Breast epithelium (tissue), 4 donors: ENCODE measurements at regions not wholly inside any gene's neighbourhood (a gene's known extent, or its start where the extent isn't known, plus 50 kb on each side); places are given as distances from the start of the nearest gene placed in this dataset.

ENCODE experiments used
- DNase-seq, 2 donors: peaks; one replicate each; pipeline ENCODE4 v3.0.0-alpha.2; 2019; ENCODE audit warnings: low spot score in 2 of 2
- H3K27ac ChIP-seq, 2 donors: fragments of 200-600 bp; sonication (generic) in 1 of 2; one replicate each; pipeline ENCODE4 v1.5.1; 2016 to 2019; ENCODE audit warnings: mild to moderate bottlenecking in 1 of 2
- H3K27me3 ChIP-seq, 2 donors: fragments of 200-600 bp; sonication (generic) in 1 of 2; one replicate each; pipeline versions ENCODE4 v1.5.1 to v1.6.0; 2017 to 2019; ENCODE audit warnings: control low read depth in 1 of 2, mild to moderate bottlenecking in 1 of 2
- H3K36me3 ChIP-seq: fragments of 200-600 bp; one replicate; pipeline ENCODE4 v1.5.1; 2019
- H3K4me1 ChIP-seq, 2 donors: fragments of 200-600 bp; sonication (generic); one replicate each; pipeline ENCODE4 v1.5.1; 2016 to 2019; ENCODE audit warnings: control low read depth in 1 of 2
- H3K4me3 ChIP-seq, 3 donors: fragments of 200-600 bp; sonication (generic); 1 replicate in 2 of 3; 2 replicates in 1 of 3; pipeline ENCODE4 v1.5.1; 2016 to 2019; ENCODE audit warnings: mild to moderate bottlenecking in 3 of 3, moderate library complexity in 2 of 3
- H3K9me3 ChIP-seq, 2 donors: fragments of 200-600 bp; sonication (generic) in 1 of 2; one replicate each; pipeline ENCODE4 v1.5.1; 2016 to 2019; ENCODE audit warnings: control low read depth in 1 of 2
- POLR2A ChIP-seq: fragments of 450-650 bp; IDR thresholded peaks from one replicate; pipeline ENCODE4 v1.6.1; 2016; ENCODE audit warnings: antibody characterized with exemption, mild to moderate bottlenecking, moderate library complexity
- POLR2AphosphoS5 ChIP-seq, 3 donors: sonication (generic); formaldehyde crosslinking; IDR thresholded peaks; one replicate each; pipeline ENCODE4 v1.6.1; 2017; ENCODE audit warnings: antibody characterized with exemption in 3 of 3
- intact Hi-C: fragments of 100-400 bp; cut with DNase I; formaldehyde crosslinking; loops from one replicate; pipeline ENCODE4 v1.15.1; 2023; ENCODE audit warnings: low total_unique reads
- TF ChIP-seq, protein P1 (sequence below), 3 donors: fragments of 450-650 bp; IDR thresholded peaks; one replicate each; pipeline ENCODE4 v1.5.1; 2016 to 2017; ENCODE audit warnings: antibody characterized with exemption in 3 of 3, mild to moderate bottlenecking in 3 of 3, moderate library complexity in 3 of 3

- no peaks in the 10 kb centered on the region for H3K9me3 ChIP-seq
- no peaks in the 10 kb centered on the region for H3K4me1 ChIP-seq
- no peaks in the 10 kb centered on the region for H3K36me3 ChIP-seq
- TF ChIP-seq POLR2A, result no peak
- no peak for TF ChIP-seq POLR2AphosphoS5 (IDR thresholded peaks at IDR 0.05)
- TF ChIP-seq, protein P1, sequence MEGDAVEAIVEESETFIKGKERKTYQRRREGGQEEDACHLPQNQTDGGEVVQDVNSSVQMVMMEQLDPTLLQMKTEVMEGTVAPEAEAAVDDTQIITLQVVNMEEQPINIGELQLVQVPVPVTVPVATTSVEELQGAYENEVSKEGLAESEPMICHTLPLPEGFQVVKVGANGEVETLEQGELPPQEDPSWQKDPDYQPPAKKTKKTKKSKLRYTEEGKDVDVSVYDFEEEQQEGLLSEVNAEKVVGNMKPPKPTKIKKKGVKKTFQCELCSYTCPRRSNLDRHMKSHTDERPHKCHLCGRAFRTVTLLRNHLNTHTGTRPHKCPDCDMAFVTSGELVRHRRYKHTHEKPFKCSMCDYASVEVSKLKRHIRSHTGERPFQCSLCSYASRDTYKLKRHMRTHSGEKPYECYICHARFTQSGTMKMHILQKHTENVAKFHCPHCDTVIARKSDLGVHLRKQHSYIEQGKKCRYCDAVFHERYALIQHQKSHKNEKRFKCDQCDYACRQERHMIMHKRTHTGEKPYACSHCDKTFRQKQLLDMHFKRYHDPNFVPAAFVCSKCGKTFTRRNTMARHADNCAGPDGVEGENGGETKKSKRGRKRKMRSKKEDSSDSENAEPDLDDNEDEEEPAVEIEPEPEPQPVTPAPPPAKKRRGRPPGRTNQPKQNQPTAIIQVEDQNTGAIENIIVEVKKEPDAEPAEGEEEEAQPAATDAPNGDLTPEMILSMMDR (IDR thresholded peaks at IDR 0.05), result no peak
- intact Hi-C loops, result no loop called here
- H3K27me3 ChIP-seq, result no peaks in the 10 kb centered on the region
- no peak overlapping the region for H3K4me3 ChIP-seq
- DNase-seq, result no peak
- H3K27ac ChIP-seq, result no peak overlapping the region
Measured at GRCh38 chr3:162077108-162077507, 580.5 kb downstream of the OTOL1 start.

GRCh38 chr3:162082516-162082915 is 585.9 kb downstream of the OTOL1 start:
- no peak overlapping the region for H3K4me3 ChIP-seq
- H3K4me1 ChIP-seq, result no peaks in the 10 kb centered on the region
- TF ChIP-seq, protein P1 (IDR thresholded peaks at IDR 0.05), result no peak
- TF ChIP-seq POLR2A (no peak), POLR2AphosphoS5 (IDR thresholded peaks at IDR 0.05) (no peak)
- no peak overlapping the region for H3K27ac ChIP-seq
- no peaks in the 10 kb centered on the region for H3K27me3 ChIP-seq
- H3K36me3 ChIP-seq, result no peaks in the 10 kb centered on the region
- no peaks in the 10 kb centered on the region for H3K9me3 ChIP-seq
- no peak for DNase-seq
- intact Hi-C loops, result no loop called here

DNA sequence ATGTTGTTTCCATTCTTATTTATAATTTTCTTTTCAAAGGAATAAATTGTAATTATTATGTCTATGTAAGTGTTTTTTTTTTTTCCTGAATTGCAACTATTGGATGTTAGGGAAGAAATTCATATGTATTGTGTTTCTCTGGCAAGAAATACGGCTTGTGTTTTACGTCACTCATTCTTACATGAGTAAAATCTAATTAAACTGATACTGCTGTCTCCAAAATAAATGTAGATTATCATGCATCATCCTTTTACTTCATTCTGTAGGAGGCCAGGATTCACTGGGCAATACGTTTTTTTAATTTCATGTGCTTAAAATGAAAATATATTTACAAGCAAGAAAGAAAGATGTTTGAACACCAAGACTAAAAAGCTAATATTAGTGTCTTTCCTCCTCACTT is 590.8 kb downstream of the OTOL1 start:
- intact Hi-C loops, result no loop called here
- Histone ChIP-seq H3K27ac (no peak overlapping the region), H3K9me3 (no peaks in the 10 kb centered on the region), H3K4me1 (no peaks in the 10 kb centered on the region), H3K27me3 (no peaks in the 10 kb centered on the region), H3K36me3 (no peaks in the 10 kb centered on the region), H3K4me3 (no peak overlapping the region)
- DNase-seq, result no peak
- TF ChIP-seq, protein P1 (IDR thresholded peaks at IDR 0.05), result no peak
- no peak for TF ChIP-seq POLR2A
- no peak for TF ChIP-seq POLR2AphosphoS5 (IDR thresholded peaks at IDR 0.05)

GRCh38 chr3:162092751-162093150 is 596.1 kb downstream of the OTOL1 start:
- Histone ChIP-seq H3K36me3 (no peaks in the 10 kb centered on the region), H3K4me1 (no peaks in the 10 kb centered on the region), H3K27me3 (no peaks in the 10 kb centered on the region), H3K4me3 (no peak overlapping the region), H3K27ac (no peak overlapping the region), H3K9me3 (no peaks in the 10 kb centered on the region)
- TF ChIP-seq POLR2A (no peak), POLR2AphosphoS5 (IDR thresholded peaks at IDR 0.05) (no peak)
- TF ChIP-seq, protein P1 (IDR thresholded peaks at IDR 0.05), result no peak
- no peak for DNase-seq
- intact Hi-C loops, result no loop called here

GRCh38 chr3:162094301-162094700 is 597.7 kb downstream of the OTOL1 start:
- H3K36me3 ChIP-seq, result no peaks in the 10 kb centered on the region
- TF ChIP-seq, protein P1 (IDR thresholded peaks at IDR 0.05), result no peak
- TF ChIP-seq POLR2AphosphoS5 (IDR thresholded peaks at IDR 0.05) (no peak), POLR2A (no peak)

More at GRCh38 chr3:162094301-162094700, 597.7 kb downstream of the OTOL1 start:
- Histone ChIP-seq H3K4me1 (no peaks in the 10 kb centered on the region), H3K27ac (no peak overlapping the region), H3K4me3 (no peak overlapping the region), H3K27me3 (no peaks in the 10 kb centered on the region), H3K9me3 (no peaks in the 10 kb centered on the region)
- intact Hi-C loops, result no loop called here
- no peak for DNase-seq
